HEK293T (cell line): ENCODE measurements at regions not wholly inside any gene's neighbourhood (a gene's known extent, or its start where the extent isn't known, plus 50 kb on each side); places are given as distances from the start of the nearest gene placed in this dataset.

Source experiments
- ARNT ChIP-seq: fragments of 450-650 bp; IDR thresholded peaks from 2 replicates; pipeline ENCODE4 v1.6.1; 2017; ENCODE audit warnings: mild to moderate bottlenecking
- BHLHE40 ChIP-seq: fragments of 450-650 bp; IDR thresholded peaks from 2 replicates; pipeline ENCODE4 v1.6.1; 2016; ENCODE audit warnings: mild to moderate bottlenecking, moderate library complexity, borderline replicate concordance
- CTBP1 ChIP-seq: fragments of 450-650 bp; IDR thresholded peaks from 2 replicates; pipeline ENCODE4 v1.6.1; 2016; ENCODE audit warnings: borderline replicate concordance
- ELF4 ChIP-seq: fragments of 450-650 bp; IDR thresholded peaks from 2 replicates; pipeline ENCODE4 v1.6.1; 2017; ENCODE audit warnings: antibody characterized with exemption
- FOXK2 ChIP-seq: fragments of 450-650 bp; IDR thresholded peaks from 2 replicates; pipeline ENCODE4 v1.6.1; 2016; ENCODE audit warnings: mild to moderate bottlenecking
- FOXM1 ChIP-seq: fragments of 450-650 bp; IDR thresholded peaks from 2 replicates; pipeline ENCODE4 v1.6.1; 2017; ENCODE audit warnings: mild to moderate bottlenecking, borderline replicate concordance
- HDGF ChIP-seq: fragments of 450-650 bp; IDR thresholded peaks from 2 replicates; pipeline ENCODE4 v1.6.1; 2017; ENCODE audit warnings: antibody characterized with exemption, borderline replicate concordance
- L3MBTL2 ChIP-seq: fragments of 450-650 bp; conservative IDR thresholded peaks from 2 replicates; pipeline ENCODE4 v1.6.1; 2016; ENCODE audit warnings: mild to moderate bottlenecking
- LEF1 ChIP-seq: fragments of 450-650 bp; IDR thresholded peaks from 2 replicates; pipeline ENCODE4 v1.6.1; 2017; ENCODE audit warnings: mild to moderate bottlenecking, borderline replicate concordance
- SP1 ChIP-seq: fragments of 450-650 bp; IDR thresholded peaks from 2 replicates; pipeline ENCODE4 v1.6.1; 2017
- SUZ12 ChIP-seq: fragments of 450-650 bp; IDR thresholded peaks from 2 replicates; pipeline ENCODE4 v1.6.1; 2016; ENCODE audit warnings: mild to moderate bottlenecking
- TARDBP ChIP-seq: fragments of 450-650 bp; IDR thresholded peaks from 2 replicates; pipeline ENCODE4 v1.6.1; 2016
- ZNF384 ChIP-seq: fragments of 450-650 bp; IDR thresholded peaks from 2 replicates; pipeline ENCODE4 v1.6.1; 2016
- TF ChIP-seq, protein P1 (sequence below): fragments of 450-650 bp; IDR thresholded peaks from 2 replicates; pipeline ENCODE4 v1.6.1; 2016

GRCh38 chr12:118790578-118790977 is 190.8 kb upstream of the SRRM4 start:
- TF ChIP-seq BHLHE40 (no peak), FOXM1 (no peak), SUZ12 (no peak), SP1 (no peak), FOXK2 (no peak), ZNF384 (no peak), CTBP1 (no peak), ARNT (no peak), HDGF (no peak), TARDBP (no peak), L3MBTL2 (no peak), ELF4 (no peak), LEF1 (no peak)
- TF ChIP-seq, protein P1, sequence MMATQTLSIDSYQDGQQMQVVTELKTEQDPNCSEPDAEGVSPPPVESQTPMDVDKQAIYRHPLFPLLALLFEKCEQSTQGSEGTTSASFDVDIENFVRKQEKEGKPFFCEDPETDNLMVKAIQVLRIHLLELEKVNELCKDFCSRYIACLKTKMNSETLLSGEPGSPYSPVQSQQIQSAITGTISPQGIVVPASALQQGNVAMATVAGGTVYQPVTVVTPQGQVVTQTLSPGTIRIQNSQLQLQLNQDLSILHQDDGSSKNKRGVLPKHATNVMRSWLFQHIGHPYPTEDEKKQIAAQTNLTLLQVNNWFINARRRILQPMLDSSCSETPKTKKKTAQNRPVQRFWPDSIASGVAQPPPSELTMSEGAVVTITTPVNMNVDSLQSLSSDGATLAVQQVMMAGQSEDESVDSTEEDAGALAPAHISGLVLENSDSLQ = no peak
